HCEC 1CT (cell line): ENCODE measurements at regions not wholly inside any gene's neighbourhood (a gene's known extent, or its start where the extent isn't known, plus 50 kb on each side); places are given as distances from the start of the nearest gene placed in this dataset.
"Not testable (repeated sequence)": the region's sequence is repeated elsewhere in the genome, so short reads cannot be mapped to it uniquely, and the experiment has no call there.

Experiments used
- DNase-seq: peaks from one replicate; pipeline ENCODE4 v3.0.0-alpha.2; 2017

GRCh38 chr16:26665166-26665939 lies 401.4 kb upstream of the C16orf82 start:
- no peak for DNase-seq

GRCh38 chr16:26666486-26666885 lies 400.2 kb upstream of the C16orf82 start:
- no peak for DNase-seq

- DNase-seq: no peak
Observed at GRCh38 chr16:26667307-26667706, 399.4 kb upstream of the C16orf82 start.

- no peak for DNase-seq
Observed at GRCh38 chr16:26668026-26668425, 398.7 kb upstream of the C16orf82 start.

GRCh38 chr16:26672206-26672605 lies 394.5 kb upstream of the C16orf82 start:
- DNase-seq: no peak

- no peak for DNase-seq
Observed at GRCh38 chr16:26673011-26673410, 393.7 kb upstream of the C16orf82 start.

- DNase-seq: no peak
Observed at GRCh38 chr16:26680671-26681070, 386.1 kb upstream of the C16orf82 start.

GRCh38 chr16:26688105-26688504 lies 378.6 kb upstream of the C16orf82 start:
- no peak for DNase-seq

- no peak for DNase-seq
Observed at GRCh38 chr16:26688699-26689098, 378.0 kb upstream of the C16orf82 start.

- DNase-seq: no peak
Observed at GRCh38 chr16:26692658-26693057, 374.1 kb upstream of the C16orf82 start.

GRCh38 chr16:26697807-26698206 lies 368.9 kb upstream of the C16orf82 start:
- no peak for DNase-seq

GRCh38 chr16:26700250-26700649 lies 366.5 kb upstream of the C16orf82 start:
- no peak for DNase-seq

GRCh38 chr16:26701243-26701886 lies 365.4 kb upstream of the C16orf82 start:
- DNase-seq: no peak

- DNase-seq: no peak
Observed at GRCh38 chr16:26705346-26705745, 361.4 kb upstream of the C16orf82 start.

- DNase-seq: no peak
Observed at GRCh38 chr16:26708428-26708827, 358.3 kb upstream of the C16orf82 start.

- no peak for DNase-seq
Observed at GRCh38 chr16:26709175-26709574, 357.6 kb upstream of the C16orf82 start.

GRCh38 chr16:26709754-26710153 lies 357.0 kb upstream of the C16orf82 start:
- no peak for DNase-seq

GRCh38 chr16:26710450-26710849 lies 356.3 kb upstream of the C16orf82 start:
- no peak for DNase-seq

- DNase-seq: no peak
Observed at GRCh38 chr16:26712876-26713275, 353.9 kb upstream of the C16orf82 start.

GRCh38 chr16:26715969-26716368 lies 350.8 kb upstream of the C16orf82 start:
- DNase-seq: no peak

GRCh38 chr16:26717826-26718225 lies 348.9 kb upstream of the C16orf82 start:
- no peak for DNase-seq

GRCh38 chr16:26721290-26721689 lies 345.4 kb upstream of the C16orf82 start:
- DNase-seq: no peak

GRCh38 chr16:26721957-26722356 lies 344.8 kb upstream of the C16orf82 start:
- DNase-seq: not testable (repeated sequence)

- DNase-seq: no peak
Observed at GRCh38 chr16:26724189-26724588, 342.5 kb upstream of the C16orf82 start.

GRCh38 chr16:26727848-26728247 lies 338.9 kb upstream of the C16orf82 start:
- no peak for DNase-seq
